Stimulated activated CD8-positive, alpha-beta memory T cell treated with anti-CD3 and anti-CD28 coated beads, Interleukin-7, amount 100 ng/mL, for 48 hours (primary cell): ENCODE measurements at regions not wholly inside any gene's neighbourhood (a gene's known extent, or its start where the extent isn't known, plus 50 kb on each side); places are given as distances from the start of the nearest gene placed in this dataset.
"Not testable (repeated sequence)": the region's sequence is repeated elsewhere in the genome, so short reads cannot be mapped to it uniquely, and the experiment has no call there.

Source experiments
- DNase-seq, 2 donors: peaks; one replicate each; pipeline ENCODE4 v3.0.0-alpha.2; 2020; ENCODE audit warnings: low read depth in 1 of 2; ENCODE audit errors: extremely low read depth in 1 of 2

GRCh38 chr4:171378323-171378722, 434.9 kb upstream of the GALNTL6 start:
- DNase-seq, result no peak

DNA sequence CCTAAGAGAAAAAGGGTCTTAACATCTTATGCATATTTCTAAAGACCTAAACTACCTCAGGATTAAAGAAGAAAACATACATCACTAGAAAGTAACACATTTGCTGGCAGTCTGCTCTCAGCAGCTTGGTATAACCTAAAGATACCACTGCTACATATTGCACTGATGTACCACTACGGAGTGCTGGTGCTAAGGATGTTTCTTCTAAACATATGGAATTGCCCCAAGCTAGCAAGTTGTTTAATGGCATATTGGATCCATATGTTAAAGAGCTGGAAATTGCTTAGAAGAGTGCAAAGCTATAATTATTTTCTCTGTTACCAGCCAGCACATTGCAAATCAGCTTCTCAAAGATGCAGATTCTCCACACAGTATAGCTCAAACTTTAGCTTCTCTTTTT, 436.5 kb upstream of the GALNTL6 start:
- no peak for DNase-seq

DNA sequence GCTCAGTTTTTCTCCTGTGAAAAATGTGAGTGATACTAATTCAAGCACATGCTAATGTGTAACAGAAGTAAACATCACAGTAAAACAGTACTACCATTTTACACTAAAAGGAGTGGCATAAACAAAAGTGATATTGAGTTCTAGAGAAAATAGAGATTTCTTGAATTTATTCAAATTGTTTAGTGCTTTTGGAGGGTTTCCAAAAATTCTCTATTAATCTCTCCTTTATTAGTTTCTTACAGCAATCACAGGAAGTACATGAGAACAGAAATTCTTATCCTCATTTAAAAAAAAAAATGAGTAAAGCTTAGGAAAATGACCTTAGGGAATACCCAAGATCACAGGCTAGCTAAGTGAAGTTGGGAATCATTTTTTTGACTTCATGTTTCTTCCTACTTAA, 459.7 kb upstream of the GALNTL6 start:
- no peak for DNase-seq

- DNase-seq, result no peak
These were observed 465.1 kb upstream of the GALNTL6 start for GRCh38 chr4:171348090-171348489.

- DNase-seq, result no peak
These were observed 470.6 kb upstream of the GALNTL6 start for GRCh38 chr4:171342646-171343045.

DNA sequence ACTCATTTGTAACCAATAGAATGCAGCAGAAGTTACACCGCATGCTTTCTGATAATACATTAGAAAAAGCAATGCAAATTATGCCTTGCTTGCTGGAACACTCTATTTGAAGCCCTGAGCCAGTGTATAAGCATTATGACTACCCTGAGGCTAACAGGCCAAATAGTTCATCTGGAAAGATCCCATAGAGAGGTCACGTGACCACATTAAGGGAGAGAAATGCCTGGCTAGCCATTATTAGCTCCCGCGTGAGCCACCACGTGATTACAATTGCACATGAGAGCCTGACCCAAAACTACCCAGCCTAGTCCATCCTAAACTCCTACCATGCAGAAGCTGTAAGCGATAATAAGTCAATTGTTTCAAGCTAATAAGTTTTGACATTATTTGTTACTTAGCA, 472.9 kb upstream of the GALNTL6 start:
- no peak for DNase-seq

- no peak for DNase-seq
These were observed 478.7 kb upstream of the GALNTL6 start for GRCh38 chr4:171334549-171334948.

DNA sequence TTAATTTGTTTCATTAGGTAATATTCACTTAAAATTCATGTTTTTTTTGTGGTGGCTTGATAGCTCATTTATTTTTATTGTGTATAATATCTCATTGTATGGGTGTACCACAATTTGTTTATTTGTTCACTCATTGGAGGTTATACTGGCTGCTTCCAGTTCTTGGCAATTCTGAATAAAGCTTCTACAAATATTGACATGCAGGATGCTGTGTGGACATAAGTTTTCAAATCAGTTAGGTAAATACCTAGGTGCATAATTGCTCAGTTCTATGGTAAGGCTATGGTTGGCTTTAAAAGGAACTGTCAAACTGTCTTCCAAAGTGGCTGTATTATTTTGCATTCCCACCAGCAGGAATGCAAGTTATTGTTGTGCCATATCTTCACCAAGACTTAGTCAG, 504.5 kb upstream of the GALNTL6 start:
- DNase-seq, result no peak

GRCh38 chr4:171298048-171298718, 515.0 kb upstream of the GALNTL6 start:
- not testable (repeated sequence) for DNase-seq

GRCh38 chr4:171288816-171289432, 524.3 kb upstream of the GALNTL6 start:
- no peak for DNase-seq

DNA sequence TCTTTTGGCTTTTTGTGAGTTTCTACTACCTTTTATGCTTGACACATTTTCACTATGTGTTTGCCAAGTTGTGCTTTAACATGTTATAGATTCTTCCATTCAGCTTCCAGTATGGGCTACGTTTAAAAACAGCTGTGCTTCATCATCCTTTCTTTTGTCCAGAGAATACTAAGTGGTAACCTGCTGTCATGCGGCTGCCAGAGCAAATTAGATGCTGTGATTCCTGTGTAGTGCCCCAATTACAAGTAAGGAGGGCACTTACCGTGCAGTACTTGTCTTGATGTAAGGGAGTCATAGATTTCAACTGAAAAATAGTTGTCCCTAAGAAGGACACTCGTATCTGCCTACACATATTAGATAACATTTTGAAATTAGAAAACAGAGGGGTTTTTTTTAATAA, 531.8 kb upstream of the GALNTL6 start:
- no peak for DNase-seq

- no peak for DNase-seq
These were observed 534.1 kb upstream of the GALNTL6 start for GRCh38 chr4:171279131-171279530.

DNA sequence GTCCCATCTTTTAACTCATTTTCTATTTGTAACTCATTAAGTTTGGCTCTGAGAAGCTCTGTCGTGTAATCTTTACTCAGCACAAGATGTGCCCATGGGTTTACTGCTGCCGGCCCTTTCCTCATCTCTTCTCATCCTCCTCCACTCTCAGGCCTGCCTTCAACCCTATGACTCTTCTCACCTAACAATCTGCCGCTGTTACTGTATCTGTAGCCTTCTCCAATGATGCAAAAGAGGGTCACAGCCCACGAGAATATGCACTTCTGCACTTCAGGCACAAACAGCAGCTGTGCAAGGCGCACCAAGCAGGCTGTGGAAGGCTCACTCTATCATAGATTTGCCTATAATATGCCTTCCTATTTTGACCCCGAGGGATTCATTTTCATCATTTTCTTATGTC, 546.5 kb upstream of the GALNTL6 start:
- no peak for DNase-seq

DNA sequence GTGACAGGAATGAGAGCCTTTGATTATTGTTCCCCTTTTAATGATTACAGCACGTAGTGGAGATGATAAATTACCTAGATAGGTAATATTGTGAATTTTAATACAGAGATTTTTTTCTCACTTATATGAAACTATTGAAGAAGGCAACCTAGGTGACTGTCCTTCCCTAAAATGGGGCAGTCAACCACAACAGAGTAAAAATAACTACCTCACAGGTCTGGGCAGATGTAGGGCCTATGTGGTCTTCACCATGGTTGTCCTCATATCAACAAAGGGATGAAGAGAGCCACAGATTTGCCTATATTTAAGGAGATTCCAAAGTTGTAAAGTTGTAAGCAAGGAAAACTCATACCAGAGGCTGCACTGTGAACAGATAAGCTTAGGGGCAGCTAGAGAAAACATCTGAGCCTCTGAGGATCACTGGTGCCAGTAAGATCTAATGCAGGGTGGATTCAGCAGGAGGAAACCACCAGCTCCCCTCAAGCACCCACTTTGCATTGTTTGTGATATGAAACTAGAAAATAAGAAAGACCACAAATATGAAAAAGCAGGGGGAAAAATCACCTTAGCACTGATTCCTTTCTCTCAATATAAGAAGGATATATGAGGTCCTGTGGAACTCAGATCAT, 547.9 kb upstream of the GALNTL6 start:
- no peak for DNase-seq

DNA sequence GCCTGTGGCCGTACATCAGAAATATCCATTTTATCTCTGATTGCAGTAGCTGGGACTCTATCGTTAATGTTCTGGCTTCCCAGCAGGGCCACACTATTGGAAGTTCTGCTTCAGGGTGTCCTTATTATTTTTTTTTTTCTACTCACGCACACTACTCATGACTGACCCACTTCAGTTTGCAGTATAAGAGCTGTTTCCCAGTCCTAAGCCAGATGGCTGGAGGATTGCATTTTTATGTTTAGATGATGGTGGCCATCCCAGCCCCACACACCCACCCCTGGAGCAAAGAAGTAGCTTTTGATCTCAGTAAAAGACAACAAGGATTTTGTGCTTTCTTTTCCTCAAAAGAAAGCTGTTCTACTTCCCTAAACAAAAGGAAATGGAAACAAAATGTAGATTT, 557.0 kb upstream of the GALNTL6 start:
- DNase-seq, result no peak

DNA sequence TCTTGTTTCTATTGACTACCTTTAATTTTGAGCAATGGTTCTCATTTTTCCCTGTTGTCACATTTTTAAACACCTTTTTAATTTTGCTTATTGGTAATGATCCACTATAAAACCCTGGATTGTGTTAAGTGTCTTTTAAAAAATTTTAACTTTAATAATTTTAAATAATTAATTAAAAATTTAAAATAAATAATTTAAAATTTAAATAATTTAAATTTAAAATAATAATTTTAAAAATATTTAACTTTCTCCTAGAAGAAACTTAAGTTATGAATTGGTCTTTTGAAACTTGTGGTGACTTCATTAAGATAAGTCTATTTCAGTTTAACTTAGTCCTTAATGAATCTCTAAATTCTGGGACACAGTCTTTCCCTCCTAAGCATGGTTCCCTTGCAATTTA, 566.3 kb upstream of the GALNTL6 start:
- DNase-seq, result no peak

DNA sequence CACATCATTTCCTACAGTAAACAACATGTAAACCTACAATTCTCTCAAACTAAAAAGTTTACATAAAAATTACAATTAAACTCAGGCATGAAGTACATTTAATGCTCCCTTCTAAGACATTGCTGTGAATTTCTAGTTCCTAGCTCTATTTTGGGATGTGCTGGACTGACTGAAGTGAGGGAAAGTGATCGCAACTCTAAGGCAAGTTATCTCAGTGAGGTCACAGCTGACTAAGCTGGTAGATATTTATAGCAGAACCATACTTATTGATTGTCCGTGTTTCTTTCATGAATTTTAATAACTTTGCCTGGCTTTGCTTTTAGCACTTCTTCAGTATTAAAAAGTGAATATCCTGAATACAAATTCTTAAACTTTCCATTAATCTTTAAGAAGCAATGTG, 570.4 kb upstream of the GALNTL6 start:
- no peak for DNase-seq

- DNase-seq, result no peak
These were observed 574.0 kb upstream of the GALNTL6 start for GRCh38 chr4:171239196-171239595.

GRCh38 chr4:171235521-171235920, 577.7 kb upstream of the GALNTL6 start:
- no peak for DNase-seq

DNA sequence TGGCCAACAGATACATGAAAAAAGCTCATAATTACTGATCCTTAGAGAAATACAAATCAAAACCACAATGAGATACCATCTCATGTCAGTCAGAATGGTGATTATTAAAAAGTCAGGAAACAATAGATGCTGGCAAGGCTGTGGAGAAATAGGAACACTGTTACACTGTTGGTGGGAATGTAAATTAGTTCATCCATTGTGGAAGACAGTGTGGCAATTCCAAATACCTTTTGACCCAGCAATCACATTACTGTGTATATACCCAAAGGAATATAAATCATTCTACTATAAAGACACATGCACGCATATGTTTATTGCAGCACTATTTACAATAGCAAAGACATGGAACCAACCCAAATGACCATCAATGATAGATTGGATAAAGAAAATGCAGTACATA, 583.9 kb upstream of the GALNTL6 start:
- not testable (repeated sequence) for DNase-seq

- DNase-seq, result no peak
These were observed 592.0 kb upstream of the GALNTL6 start for GRCh38 chr4:171221181-171221580.

DNA sequence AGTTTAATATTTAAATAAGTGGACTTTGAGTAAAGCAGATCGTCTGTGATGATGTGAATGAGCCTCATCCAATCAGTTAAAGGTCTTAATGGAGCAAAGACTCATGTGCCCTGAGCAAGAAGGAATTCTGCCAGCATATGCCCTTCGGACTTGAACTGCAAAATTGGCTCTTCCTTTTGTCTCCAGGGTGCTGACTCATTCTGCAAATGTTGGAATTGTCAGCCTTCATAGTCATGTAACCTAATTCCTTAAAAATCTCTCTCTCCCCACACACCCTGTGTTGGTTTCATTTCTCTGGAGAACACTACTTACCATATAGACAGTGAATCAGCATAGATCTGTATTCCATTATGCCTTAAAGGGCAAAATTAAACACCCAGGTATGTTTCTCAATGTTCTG, 609.8 kb upstream of the GALNTL6 start:
- DNase-seq, result no peak
